OCI-LY3 (cell line): ENCODE measurements at regions not wholly inside any gene's neighbourhood (a gene's known extent, or its start where the extent isn't known, plus 50 kb on each side); places are given as distances from the start of the nearest gene placed in this dataset.

Experiments
- H2AFZ ChIP-seq: fragments of 200-600, 300-600 bp; shearing (Covaris generic); 2 replicates; pipeline ENCODE4 v1.6.0; 2014; ENCODE audit warnings: antibody characterized with exemption, low read depth, low read length
- H3K27ac ChIP-seq: fragments of 200-600, 300-600 bp; sonication (generic); 2 replicates; pipeline ENCODE4 v1.5.1; 2014; ENCODE audit warnings: mild to moderate bottlenecking, low read length, moderate library complexity, mixed read lengths
- H3K27me3 ChIP-seq: fragments of 200-600, 300-600 bp; sonication (generic); 2 replicates; pipeline ENCODE4 v1.6.1; 2014; ENCODE audit warnings: low read depth, low read length, mixed read lengths
- H3K36me3 ChIP-seq: fragments of 200-600, 300-600 bp; sonication (generic); replicated peaks from 2 replicates; pipeline ENCODE3; 2014; ENCODE audit warnings: low read depth, low read length, mixed read lengths
- H3K4me1 ChIP-seq: fragments of 300-600, 200-600 bp; sonication (generic); 2 replicates; pipeline ENCODE4 v1.6.1; 2014; ENCODE audit warnings: low read length, mixed read lengths
- H3K4me2 ChIP-seq: fragments of 200-600, 300-600 bp; sonication (generic); 2 replicates; pipeline ENCODE4 v1.6.1; 2014; ENCODE audit warnings: low read length, mixed read lengths
- H3K4me3 ChIP-seq: fragments of 300-600, 200-600 bp; sonication (generic); 2 replicates; pipeline ENCODE4 v1.5.1; 2014; ENCODE audit warnings: antibody characterized with exemption, mild to moderate bottlenecking, low read length, moderate library complexity
- H3K79me2 ChIP-seq: fragments of 300-600, 200-600 bp; shearing (Covaris generic); 2 replicates; pipeline ENCODE4 v1.6.1; 2014; ENCODE audit warnings: mild to moderate bottlenecking, low read length, mixed read lengths
- H3K9ac ChIP-seq: fragments of 300-600, 200-600 bp; shearing (Covaris generic); 2 replicates; pipeline ENCODE4 v1.6.0; 2014; ENCODE audit warnings: mild to moderate bottlenecking, low read length, moderate library complexity
- H3K9me3 ChIP-seq: fragments of 200-600, 300-600 bp; shearing (Covaris generic); 2 replicates; pipeline ENCODE4 v1.6.1; 2014; ENCODE audit warnings: low read length, mixed read lengths; ENCODE audit not compliant: insufficient read depth
- H4K20me1 ChIP-seq: fragments of 200-600, 300-600 bp; sonication (generic); 2 replicates; pipeline ENCODE4 v1.6.1; 2016; ENCODE audit warnings: low read length, mixed read lengths; ENCODE audit not compliant: insufficient read depth
- EZH2phosphoT487 ChIP-seq: fragments of 200-600 bp; shearing (Covaris generic); IDR thresholded peaks from 2 replicates; pipeline ENCODE4 v1.6.1; 2018; ENCODE audit warnings: antibody characterized with exemption, mixed run types, low read depth
- TF ChIP-seq, protein P1 (sequence below): fragments of 200-600, 300-600 bp; sonication (generic); IDR thresholded peaks from 2 replicates; pipeline ENCODE4 v1.5.1; 2014; ENCODE audit warnings: antibody characterized with exemption, low read length, low read depth

DNA sequence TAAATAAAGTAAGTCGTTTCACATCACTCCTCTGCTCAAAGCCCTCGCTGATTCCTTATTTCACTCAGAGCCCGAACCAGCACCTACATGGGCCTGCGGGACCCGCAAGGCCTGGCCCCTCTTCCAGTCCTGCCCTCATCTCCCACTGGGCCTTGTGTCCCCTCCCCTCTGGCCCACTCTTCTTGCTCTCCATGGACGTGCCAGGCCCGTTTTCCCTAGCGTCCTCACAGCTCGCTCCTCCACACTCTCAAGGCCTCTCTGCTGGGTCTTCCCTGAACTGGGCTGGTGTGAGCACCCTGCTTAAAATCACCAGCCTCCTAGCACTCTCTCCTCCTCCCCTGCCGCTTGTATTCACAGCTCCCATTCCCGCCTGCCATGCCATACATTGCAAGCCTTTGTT, 237.9 kb downstream of the FOXD2 start:
- no peak overlapping the region for H3K9ac ChIP-seq
- H3K4me1 ChIP-seq: no peaks in the 10 kb centered on the region

DNA sequence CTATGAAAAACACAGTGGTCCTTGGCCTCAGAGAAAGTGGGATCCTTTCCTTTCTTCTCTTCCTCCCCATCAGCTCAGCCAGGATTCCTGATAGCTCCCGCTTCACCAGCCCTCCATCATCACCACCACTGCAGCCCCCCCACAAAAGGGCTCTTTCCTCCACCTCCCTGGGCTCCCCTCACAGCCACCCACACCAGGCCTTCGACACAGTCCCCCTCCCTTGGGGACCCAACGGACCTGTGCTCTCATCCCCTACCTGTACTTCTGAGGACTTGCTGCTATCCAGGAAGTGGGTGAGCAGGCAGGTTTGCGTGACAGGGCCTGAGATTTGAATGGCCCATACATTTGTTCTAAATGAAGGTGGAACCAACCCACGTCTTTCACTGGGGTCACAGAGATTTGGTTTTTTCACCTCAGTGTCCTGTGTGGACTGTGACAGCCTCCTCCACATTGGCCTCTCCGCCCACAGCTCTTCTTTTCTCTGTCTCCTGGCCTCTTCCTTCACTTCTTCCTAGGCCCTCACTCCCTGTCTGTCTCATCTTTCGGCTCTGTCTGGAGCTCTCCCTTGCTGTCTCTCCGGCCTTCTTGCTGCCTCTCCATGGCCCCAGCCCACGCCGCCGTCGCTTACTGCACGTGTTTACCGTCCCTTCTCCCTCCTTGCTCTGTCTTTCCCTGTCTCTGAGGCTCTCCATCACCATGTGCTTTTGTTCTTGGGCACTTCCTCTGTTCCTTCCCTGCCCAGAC, 238.6 kb downstream of the FOXD2 start:
- H3K27ac ChIP-seq: no peak overlapping the region
- no peak overlapping the region for H3K4me2 ChIP-seq
- no peak overlapping the region for H3K9ac ChIP-seq
- H2AFZ ChIP-seq: no peak overlapping the region
- no peak overlapping the region for H3K4me3 ChIP-seq
- no peaks in the 10 kb centered on the region for H3K27me3 ChIP-seq
- no peaks in the 10 kb centered on the region for H4K20me1 ChIP-seq
- no peak for TF ChIP-seq EZH2phosphoT487
- TF ChIP-seq, protein P1, sequence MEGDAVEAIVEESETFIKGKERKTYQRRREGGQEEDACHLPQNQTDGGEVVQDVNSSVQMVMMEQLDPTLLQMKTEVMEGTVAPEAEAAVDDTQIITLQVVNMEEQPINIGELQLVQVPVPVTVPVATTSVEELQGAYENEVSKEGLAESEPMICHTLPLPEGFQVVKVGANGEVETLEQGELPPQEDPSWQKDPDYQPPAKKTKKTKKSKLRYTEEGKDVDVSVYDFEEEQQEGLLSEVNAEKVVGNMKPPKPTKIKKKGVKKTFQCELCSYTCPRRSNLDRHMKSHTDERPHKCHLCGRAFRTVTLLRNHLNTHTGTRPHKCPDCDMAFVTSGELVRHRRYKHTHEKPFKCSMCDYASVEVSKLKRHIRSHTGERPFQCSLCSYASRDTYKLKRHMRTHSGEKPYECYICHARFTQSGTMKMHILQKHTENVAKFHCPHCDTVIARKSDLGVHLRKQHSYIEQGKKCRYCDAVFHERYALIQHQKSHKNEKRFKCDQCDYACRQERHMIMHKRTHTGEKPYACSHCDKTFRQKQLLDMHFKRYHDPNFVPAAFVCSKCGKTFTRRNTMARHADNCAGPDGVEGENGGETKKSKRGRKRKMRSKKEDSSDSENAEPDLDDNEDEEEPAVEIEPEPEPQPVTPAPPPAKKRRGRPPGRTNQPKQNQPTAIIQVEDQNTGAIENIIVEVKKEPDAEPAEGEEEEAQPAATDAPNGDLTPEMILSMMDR: no peak
- no peaks in the 10 kb centered on the region for H3K79me2 ChIP-seq
- no peaks in the 10 kb centered on the region for H3K36me3 ChIP-seq
- H3K9me3 ChIP-seq: no peaks in the 10 kb centered on the region
- no peaks in the 10 kb centered on the region for H3K4me1 ChIP-seq

More for the DNA sequence above, 237.9 kb downstream of the FOXD2 start:
- no peaks in the 10 kb centered on the region for H3K36me3 ChIP-seq
- no peaks in the 10 kb centered on the region for H3K9me3 ChIP-seq
- no peaks in the 10 kb centered on the region for H3K79me2 ChIP-seq
- no peak overlapping the region for H3K4me3 ChIP-seq
- no peaks in the 10 kb centered on the region for H3K27me3 ChIP-seq
- H4K20me1 ChIP-seq: no peaks in the 10 kb centered on the region
- no peak overlapping the region for H2AFZ ChIP-seq
- H3K27ac ChIP-seq: no peak overlapping the region
- H3K4me2 ChIP-seq: no peak overlapping the region
- TF ChIP-seq EZH2phosphoT487: no peak
- TF ChIP-seq, protein P1: no peak

DNA sequence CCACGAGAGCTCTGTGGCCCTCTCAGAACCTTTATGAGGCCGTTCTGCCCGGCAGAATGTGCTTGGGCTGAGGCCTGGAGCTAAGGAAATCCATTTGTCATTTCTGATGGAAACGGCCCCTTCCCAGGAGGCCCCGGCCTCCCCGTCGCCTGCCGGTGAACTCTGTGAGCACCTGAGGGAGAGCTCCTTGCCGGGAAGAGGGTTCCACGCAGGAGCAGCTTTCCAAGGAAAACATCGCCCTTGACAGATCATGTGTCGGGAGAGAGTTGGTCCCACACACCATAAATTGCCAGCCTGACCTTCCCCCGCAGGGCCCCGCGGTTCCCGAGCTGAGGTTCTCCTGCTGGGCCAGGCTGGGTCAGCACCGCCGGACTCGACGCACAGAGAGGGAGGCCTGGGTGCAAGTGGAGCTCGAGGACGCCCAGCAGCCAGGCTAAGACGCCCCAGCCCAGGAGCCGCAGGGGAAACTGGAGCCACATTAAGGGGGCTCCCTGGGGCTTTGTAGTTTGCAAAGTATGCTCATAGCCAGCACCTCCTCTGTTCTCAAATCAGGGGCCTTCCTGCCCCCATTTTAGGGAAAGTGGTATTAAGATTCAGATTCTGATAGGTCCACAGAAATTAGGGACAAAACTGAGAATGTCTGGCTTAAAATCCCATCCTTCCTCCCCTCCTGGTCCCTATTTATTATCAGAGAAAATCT, 239.5 kb downstream of the FOXD2 start:
- Histone ChIP-seq H4K20me1 (no peaks in the 10 kb centered on the region), H3K36me3 (no peaks in the 10 kb centered on the region), H3K27ac (no peak overlapping the region), H3K4me3 (no peak overlapping the region), H3K9me3 (no peaks in the 10 kb centered on the region), H3K4me1 (no peaks in the 10 kb centered on the region), H2AFZ (no peak overlapping the region), H3K27me3 (no peaks in the 10 kb centered on the region), H3K9ac (no peak overlapping the region), H3K4me2 (no peak overlapping the region), H3K79me2 (no peaks in the 10 kb centered on the region)
- TF ChIP-seq EZH2phosphoT487: no peak

DNA sequence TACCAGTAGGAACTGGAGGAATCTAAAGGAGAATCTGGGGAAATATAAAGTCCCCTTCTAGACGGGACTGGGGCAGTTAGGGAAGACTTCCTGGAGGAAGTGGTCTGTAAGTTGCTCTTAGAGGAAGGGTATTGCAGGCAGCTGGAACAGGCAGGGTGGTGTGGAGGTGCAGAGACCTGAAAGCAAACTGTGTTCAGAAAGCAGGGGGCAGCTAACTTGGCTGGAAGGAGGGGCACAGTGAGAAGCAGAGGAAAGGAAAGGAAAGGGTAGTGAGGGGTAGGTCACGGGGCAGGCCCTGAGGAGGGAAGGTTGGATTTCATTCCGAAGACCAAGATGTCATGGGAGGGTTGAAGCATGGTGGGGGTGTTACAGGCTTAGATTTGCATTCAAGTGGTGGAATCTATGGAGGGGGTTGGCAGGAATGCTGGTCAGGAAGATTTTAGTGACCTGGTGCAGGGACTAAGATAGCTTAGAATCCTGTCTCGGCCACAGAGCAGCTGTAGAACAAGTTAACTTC, 240.7 kb downstream of the FOXD2 start:
- no peaks in the 10 kb centered on the region for H3K79me2 ChIP-seq
- no peak overlapping the region for H3K27ac ChIP-seq

More for the DNA sequence above, 240.7 kb downstream of the FOXD2 start:
- Histone ChIP-seq H3K4me2 (no peak overlapping the region), H2AFZ (no peak overlapping the region), H4K20me1 (no peaks in the 10 kb centered on the region), H3K4me1 (no peaks in the 10 kb centered on the region), H3K27me3 (no peaks in the 10 kb centered on the region), H3K4me3 (no peak overlapping the region), H3K36me3 (no peaks in the 10 kb centered on the region), H3K9ac (no peak overlapping the region), H3K9me3 (no peaks in the 10 kb centered on the region)
- TF ChIP-seq EZH2phosphoT487: no peak
- TF ChIP-seq, protein P1: no peak
